Mesodermal cell (in vitro differentiated cells): ENCODE measurements at regions not wholly inside any gene's neighbourhood (a gene's known extent, or its start where the extent isn't known, plus 50 kb on each side); places are given as distances from the start of the nearest gene placed in this dataset.

Source experiments
- H3K27ac ChIP-seq: 2 replicates; pipeline ENCODE4 v1.7.0; 2013; ENCODE audit warnings: mild to moderate bottlenecking, low read depth, low read length, moderate library complexity; ENCODE audit not compliant: severe bottlenecking
- H3K36me3 ChIP-seq: 2 replicates; pipeline ENCODE4 v1.7.1; 2013; ENCODE audit warnings: mild to moderate bottlenecking, low read length, moderate library complexity; ENCODE audit not compliant: control insufficient read depth, insufficient read depth
- H3K4me1 ChIP-seq: one replicate; pipeline ENCODE4 v1.7.1; 2013; ENCODE audit warnings: mild to moderate bottlenecking, low read length; ENCODE audit not compliant: insufficient read depth, control insufficient read depth, poor library complexity, severe bottlenecking
- H3K4me3 ChIP-seq: 2 replicates; pipeline ENCODE4 v1.7.0; 2013; ENCODE audit warnings: low read length, control low read depth, mild to moderate bottlenecking; ENCODE audit not compliant: insufficient read depth, poor library complexity, severe bottlenecking; ENCODE audit errors: extremely low read depth
- H3K9me3 ChIP-seq: 2 replicates; pipeline ENCODE4 v1.7.1; 2013; ENCODE audit warnings: mild to moderate bottlenecking, low read length, moderate library complexity; ENCODE audit not compliant: control insufficient read depth
- WGBS, 2 experiments: methylation state at CpG; one replicate each; pipeline ENCODE4 v1.1.5; 2013; ENCODE audit warnings: missing lambda C conversion rate in 2 of 2; ENCODE audit not compliant: insufficient coverage in 2 of 2; 5-methylcytosine and 5-hydroxymethylcytosine counted together

- Histone ChIP-seq H3K27ac (no peak overlapping the region), H3K4me3 (no peak overlapping the region), H3K36me3 (no peaks in the 10 kb centered on the region), H3K9me3 (no peaks in the 10 kb centered on the region), H3K4me1 (peaks cover 7% of the 10 kb centered on the region)
- 90 to 93% methylated on average over 15 of the region's 18 CpGs for WGBS, 2 experiments
Observed at GRCh38 chr2:239666053-239666854, 265.4 kb upstream of the HDAC4 start.

DNA sequence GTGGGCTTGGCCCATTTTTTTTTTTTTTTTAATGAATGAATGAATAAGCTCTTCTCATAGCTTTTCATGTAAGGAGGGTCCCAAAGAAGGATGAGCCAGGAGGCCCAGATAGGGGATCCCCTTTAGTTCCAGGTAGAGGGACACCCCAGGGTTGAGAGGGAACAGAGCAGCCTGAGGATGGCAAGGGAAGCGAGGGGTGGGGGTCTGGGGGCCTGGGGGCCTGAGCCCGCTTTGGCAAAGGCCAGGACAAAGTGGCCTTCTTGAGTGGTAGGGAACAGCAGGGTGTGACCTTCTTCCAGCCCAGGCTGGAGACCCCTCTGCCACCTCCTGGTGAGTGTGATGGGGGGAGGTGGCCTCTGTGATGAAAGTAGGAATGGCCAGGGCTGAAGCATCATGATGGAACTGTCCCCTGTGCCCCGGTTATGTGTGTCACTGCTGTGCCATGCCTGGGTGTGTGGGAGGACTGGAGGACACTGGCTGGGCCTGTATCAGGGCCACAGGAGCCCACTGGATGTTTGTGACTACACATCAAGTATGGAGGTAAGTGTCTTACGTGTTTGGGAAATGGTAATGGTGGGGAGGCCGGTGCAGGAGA lies 263.5 kb upstream of the HDAC4 start:
- no peak overlapping the region for H3K27ac ChIP-seq
- 65% methylated on average over 3 of the region's 5 CpGs; no CpG with 5 or more reads in 1 of the 2 experiments for WGBS, 2 experiments
- no peaks in the 10 kb centered on the region for H3K9me3 ChIP-seq
- H3K4me3 ChIP-seq, result no peak overlapping the region
- peaks cover 7% of the 10 kb centered on the region for H3K4me1 ChIP-seq
- H3K36me3 ChIP-seq, result no peaks in the 10 kb centered on the region

GRCh38 chr2:239663364-239663924 lies 262.6 kb upstream of the HDAC4 start:
- 84 to 86% methylated on average over 8 to 9 of the region's 9 CpGs for WGBS, 2 experiments
- H3K4me3 ChIP-seq, result no peak overlapping the region
- H3K4me1 ChIP-seq, result peaks cover 7% of the 10 kb centered on the region
- no peaks in the 10 kb centered on the region for H3K9me3 ChIP-seq
- no peak overlapping the region for H3K27ac ChIP-seq
- no peaks in the 10 kb centered on the region for H3K36me3 ChIP-seq

GRCh38 chr2:239662413-239663120 lies 261.7 kb upstream of the HDAC4 start:
- WGBS, 2 experiments, result 74 to 76% methylated on average over 8 to 13 of the region's 16 CpGs
- H3K27ac ChIP-seq, result no peak overlapping the region
- no peaks in the 10 kb centered on the region for H3K36me3 ChIP-seq

GRCh38 chr2:239661334-239662312 lies 260.8 kb upstream of the HDAC4 start:
- WGBS, 2 experiments, result 86 to 91% methylated on average over 7 to 8 of the region's 15 CpGs
- Histone ChIP-seq H3K9me3 (no peaks in the 10 kb centered on the region), H3K36me3 (no peaks in the 10 kb centered on the region)

More at GRCh38 chr2:239662413-239663120, 261.7 kb upstream of the HDAC4 start:
- Histone ChIP-seq H3K4me3 (no peak overlapping the region), H3K9me3 (no peaks in the 10 kb centered on the region), H3K4me1 (peaks cover 7% of the 10 kb centered on the region)

GRCh38 chr2:239660390-239661230 lies 259.8 kb upstream of the HDAC4 start:
- Histone ChIP-seq H3K4me3 (no peak overlapping the region), H3K9me3 (no peaks in the 10 kb centered on the region), H3K36me3 (no peaks in the 10 kb centered on the region), H3K27ac (no peak overlapping the region), H3K4me1 (peaks cover 7% of the 10 kb centered on the region)
- WGBS, 2 experiments, result 93% methylated on average over 24 of the region's 24 CpGs

More at GRCh38 chr2:239661334-239662312, 260.8 kb upstream of the HDAC4 start:
- Histone ChIP-seq H3K4me1 (peaks cover 7% of the 10 kb centered on the region), H3K27ac (peak overlapping the region; percentile 5), H3K4me3 (no peak overlapping the region)

DNA sequence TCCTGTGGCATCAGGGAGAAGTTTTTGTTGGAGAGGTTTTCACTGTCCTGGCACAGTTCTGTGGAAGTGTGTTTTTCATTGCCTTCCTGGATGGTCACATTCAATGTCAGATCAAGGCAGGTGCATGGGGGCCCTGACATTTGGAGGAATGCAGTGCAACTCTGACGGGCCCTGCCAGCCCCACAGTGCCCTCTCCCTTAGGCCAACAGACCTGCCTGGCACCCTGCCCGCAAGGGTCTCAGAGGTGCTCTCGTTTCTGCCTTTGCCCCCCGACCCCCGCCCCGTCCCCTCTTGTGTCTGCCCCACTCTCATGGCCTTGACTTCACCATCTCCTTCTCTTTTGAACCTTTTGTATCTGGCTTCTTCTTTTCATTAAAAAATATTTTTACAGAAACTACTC lies 257.2 kb upstream of the HDAC4 start:
- Histone ChIP-seq H3K4me1 (peaks cover 7% of the 10 kb centered on the region), H3K9me3 (no peaks in the 10 kb centered on the region), H3K36me3 (no peaks in the 10 kb centered on the region), H3K4me3 (no peak overlapping the region), H3K27ac (no peak overlapping the region)
- WGBS, 2 experiments, result 89 to 92% methylated on average over 6 of the region's 6 CpGs

DNA sequence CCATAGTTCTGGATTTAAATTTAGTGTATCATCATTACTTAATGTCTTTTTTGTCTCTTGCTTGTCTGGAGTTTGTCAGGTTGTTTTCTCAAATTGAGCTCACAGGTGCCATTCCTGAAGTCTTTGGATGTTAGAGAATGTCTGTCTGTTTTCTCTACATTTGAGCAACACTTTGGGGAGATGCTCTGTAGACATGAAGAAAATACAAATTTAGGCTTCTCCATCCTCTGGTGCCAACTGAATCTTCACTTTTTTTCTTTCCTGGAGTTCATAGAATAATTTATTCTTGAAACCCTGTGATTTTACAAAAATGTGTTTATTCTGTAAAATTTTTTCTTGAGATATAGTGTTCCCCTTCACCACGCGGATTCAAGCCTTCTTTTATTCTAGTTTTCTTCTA lies 256.4 kb upstream of the HDAC4 start:
- WGBS, 2 experiments, result no CpG with 5 or more reads among the region's 2 CpGs
- Histone ChIP-seq H3K4me3 (no peak overlapping the region), H3K36me3 (no peaks in the 10 kb centered on the region), H3K4me1 (peaks cover 4% of the 10 kb centered on the region), H3K27ac (no peak overlapping the region), H3K9me3 (no peaks in the 10 kb centered on the region)

GRCh38 chr2:239654266-239654665 lies 253.4 kb upstream of the HDAC4 start:
- H3K36me3 ChIP-seq, result no peaks in the 10 kb centered on the region
- H3K27ac ChIP-seq, result no peak overlapping the region
- 73 to 93% methylated on average over 2 to 4 of the region's 4 CpGs for WGBS, 2 experiments
- no peaks in the 10 kb centered on the region for H3K9me3 ChIP-seq
- no peaks in the 10 kb centered on the region for H3K4me1 ChIP-seq
- H3K4me3 ChIP-seq, result no peak overlapping the region
